Sigmoid colon (tissue), 6 donors: ENCODE measurements at regions not wholly inside any gene's neighbourhood (a gene's known extent, or its start where the extent isn't known, plus 50 kb on each side); places are given as distances from the start of the nearest gene placed in this dataset.

Experiments
- DNase-seq: peaks from one replicate; pipeline ENCODE4 v3.0.0-alpha.2; 2019
- H3K27ac ChIP-seq, 4 donors: fragments of 200-600 bp; sonication (generic); one replicate each; pipeline ENCODE4 v1.5.1; 2016 to 2019; ENCODE audit warnings: mild to moderate bottlenecking in 1 of 4
- H3K27me3 ChIP-seq, 3 donors: fragments of 200-600 bp; sonication (generic); one replicate each; pipeline ENCODE4 v1.5.1; 2019; ENCODE audit warnings: mild to moderate bottlenecking in 1 of 3
- H3K36me3 ChIP-seq, 4 donors: fragments of 200-600 bp; sonication (generic); one replicate each; pipeline ENCODE4 v1.5.1; 2016 to 2019
- H3K4me1 ChIP-seq, 4 donors: fragments of 200-600 bp; sonication (generic); one replicate each; pipeline ENCODE4 v1.5.1; 2017 to 2019
- H3K4me3 ChIP-seq, 4 donors: fragments of 200-600 bp; sonication (generic); one replicate each; pipeline ENCODE4 v1.5.1; 2017 to 2019; ENCODE audit warnings: mild to moderate bottlenecking in 2 of 4, moderate library complexity in 1 of 4
- H3K9me3 ChIP-seq, 4 donors: fragments of 200-600 bp in 3 of 4; sonication (generic) in 3 of 4; one replicate each; pipeline versions ENCODE4 v1.5.1 to v1.6.1; 2013 to 2019
- EP300 ChIP-seq, 4 donors: sonication (generic); formaldehyde crosslinking; IDR thresholded peaks; one replicate each; pipeline ENCODE4 v1.6.1; 2017; ENCODE audit warnings: antibody characterized with exemption in 4 of 4
- POLR2A ChIP-seq, 2 donors: fragments of 450-650 bp; IDR thresholded peaks; one replicate each; pipeline ENCODE4 v1.6.1; 2016; ENCODE audit warnings: antibody characterized with exemption in 2 of 2, mild to moderate bottlenecking in 2 of 2, moderate library complexity in 2 of 2
- POLR2AphosphoS5 ChIP-seq, 4 donors: sonication (generic); formaldehyde crosslinking; IDR thresholded peaks; one replicate each; pipeline ENCODE4 v1.6.1; 2017; ENCODE audit warnings: antibody characterized with exemption in 4 of 4
- WGBS, 2 donors: extraction: QIAGEN DNeasy Blood & Tissue Kit; methylation state at CpG; one replicate each; pipeline ENCODE4 v1.1.7; 2013; 5-methylcytosine and 5-hydroxymethylcytosine counted together
- intact Hi-C: fragments of 100-400 bp; cut with DNase I; formaldehyde crosslinking; loops from one replicate; pipeline ENCODE4 v1.15.1; 2023
- TF ChIP-seq, protein P1 (sequence below), 4 experiments: fragments of 450-650 bp in 3 of 4; fragments of 200-600 bp in 1 of 4; IDR thresholded peaks; one replicate each; pipeline ENCODE4 v1.5.1; 2016 to 2019; ENCODE audit warnings: antibody characterized with exemption in 4 of 4, mild to moderate bottlenecking in 3 of 4, moderate library complexity in 2 of 4
- donor health status: healthy with polysubstance abuse.
- donor health status: healthy.

DNA sequence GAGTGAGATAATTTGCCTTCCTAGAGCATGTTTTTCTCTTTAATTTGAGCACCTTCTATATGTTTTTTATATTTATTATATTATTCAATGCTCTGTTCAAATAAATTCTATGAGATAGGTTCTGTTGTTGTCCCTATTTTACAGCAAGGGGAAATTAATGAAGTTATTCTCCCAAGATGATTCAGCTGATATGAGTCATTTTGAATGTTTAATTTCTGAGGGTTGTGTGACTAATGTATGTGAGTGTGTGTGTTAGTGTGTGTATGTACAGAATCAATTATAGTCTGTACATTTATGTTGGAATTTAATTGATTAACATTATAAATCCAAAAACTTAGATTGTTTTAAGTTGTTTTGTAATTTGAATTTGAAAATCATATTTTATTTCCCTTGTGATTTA is 1536.7 kb upstream of the B3GALT2 start:
- Histone ChIP-seq H3K27me3 (no peaks in the 10 kb centered on the region), H3K4me3 (no peak overlapping the region), H3K9me3 (peaks cover 0 to 2% (median 0%) of the 10 kb centered on the region in 4 donors), H3K4me1 (peaks cover 0 to under 1% (median 0%) of the 10 kb centered on the region in 4 donors), H3K36me3 (no peaks in the 10 kb centered on the region), H3K27ac (no peak overlapping the region)
- TF ChIP-seq, protein P1, sequence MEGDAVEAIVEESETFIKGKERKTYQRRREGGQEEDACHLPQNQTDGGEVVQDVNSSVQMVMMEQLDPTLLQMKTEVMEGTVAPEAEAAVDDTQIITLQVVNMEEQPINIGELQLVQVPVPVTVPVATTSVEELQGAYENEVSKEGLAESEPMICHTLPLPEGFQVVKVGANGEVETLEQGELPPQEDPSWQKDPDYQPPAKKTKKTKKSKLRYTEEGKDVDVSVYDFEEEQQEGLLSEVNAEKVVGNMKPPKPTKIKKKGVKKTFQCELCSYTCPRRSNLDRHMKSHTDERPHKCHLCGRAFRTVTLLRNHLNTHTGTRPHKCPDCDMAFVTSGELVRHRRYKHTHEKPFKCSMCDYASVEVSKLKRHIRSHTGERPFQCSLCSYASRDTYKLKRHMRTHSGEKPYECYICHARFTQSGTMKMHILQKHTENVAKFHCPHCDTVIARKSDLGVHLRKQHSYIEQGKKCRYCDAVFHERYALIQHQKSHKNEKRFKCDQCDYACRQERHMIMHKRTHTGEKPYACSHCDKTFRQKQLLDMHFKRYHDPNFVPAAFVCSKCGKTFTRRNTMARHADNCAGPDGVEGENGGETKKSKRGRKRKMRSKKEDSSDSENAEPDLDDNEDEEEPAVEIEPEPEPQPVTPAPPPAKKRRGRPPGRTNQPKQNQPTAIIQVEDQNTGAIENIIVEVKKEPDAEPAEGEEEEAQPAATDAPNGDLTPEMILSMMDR (IDR thresholded peaks at IDR 0.05) = no peak
- no peak for TF ChIP-seq EP300 (IDR thresholded peaks at IDR 0.05)
- no peak for TF ChIP-seq POLR2AphosphoS5 (IDR thresholded peaks at IDR 0.05)
- no peak for TF ChIP-seq POLR2A (IDR thresholded peaks at IDR 0.05)
- DNase-seq = no peak
- intact Hi-C loops = no loop called here

DNA sequence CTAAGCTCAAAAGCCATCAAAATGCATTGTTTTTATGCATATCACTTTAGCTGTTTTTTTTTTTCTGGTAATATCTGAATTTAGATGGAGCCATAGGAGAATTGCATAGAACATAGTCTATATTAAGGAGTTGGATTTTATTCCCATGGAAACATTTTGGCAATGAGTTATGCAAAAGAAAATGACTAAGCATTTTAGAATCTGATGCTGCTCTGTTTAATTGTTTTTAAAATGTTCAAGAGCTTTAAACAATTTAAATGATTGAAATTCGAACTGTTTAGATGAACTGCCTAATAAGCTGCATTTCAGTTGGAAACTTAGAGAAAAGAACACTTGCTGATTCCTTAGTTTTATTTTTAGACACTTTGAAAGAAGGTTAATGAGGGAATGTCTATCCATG is 1531.5 kb upstream of the B3GALT2 start:
- intact Hi-C loops = no loop called here

DNA sequence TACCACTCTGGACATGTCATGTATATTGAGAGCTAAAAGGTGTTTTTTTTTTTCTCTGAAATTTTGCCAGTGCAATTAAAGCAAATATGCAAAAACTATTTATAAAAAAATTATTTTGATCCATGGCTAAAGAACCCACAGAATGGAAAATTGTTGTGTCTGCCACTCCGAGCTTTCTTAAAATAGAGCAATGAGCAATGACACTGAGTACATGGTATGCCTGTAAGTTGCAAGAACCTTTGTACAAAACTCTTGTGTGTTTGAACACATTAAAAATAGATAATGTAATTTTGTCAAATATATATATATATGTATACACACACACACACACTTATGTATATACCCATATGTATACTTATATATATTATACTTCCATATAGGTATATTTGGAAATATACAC is 1530.9 kb upstream of the B3GALT2 start:
- Histone ChIP-seq H3K9me3 (peaks cover 0 to 2% (median 0%) of the 10 kb centered on the region in 4 donors), H3K27me3 (no peaks in the 10 kb centered on the region), H3K27ac (no peak overlapping the region), H3K4me3 (no peak overlapping the region), H3K36me3 (no peaks in the 10 kb centered on the region), H3K4me1 (peaks cover 0 to 7% (median 0%) of the 10 kb centered on the region in 4 donors)
- DNase-seq = no peak
- intact Hi-C loops = no loop called here
- 75 to 92% methylated on average over 1 of the region's 1 CpG for WGBS, 2 donors
- TF ChIP-seq, protein P1 (IDR thresholded peaks at IDR 0.05) = no peak
- no peak for TF ChIP-seq POLR2AphosphoS5 (IDR thresholded peaks at IDR 0.05)

More for the DNA sequence above, 1531.5 kb upstream of the B3GALT2 start:
- no peak for DNase-seq
- no peak overlapping the region for H3K27ac ChIP-seq
- 55 to 62% methylated on average over 1 of the region's 1 CpG for WGBS, 2 donors
- H3K36me3 ChIP-seq = no peaks in the 10 kb centered on the region
- no peak for TF ChIP-seq POLR2AphosphoS5 (IDR thresholded peaks at IDR 0.05)
- TF ChIP-seq, protein P1 (IDR thresholded peaks at IDR 0.05) = no peak
- no peak for TF ChIP-seq POLR2A (IDR thresholded peaks at IDR 0.05)
- no peak for TF ChIP-seq EP300 (IDR thresholded peaks at IDR 0.05)
- no peak overlapping the region for H3K4me3 ChIP-seq
- H3K9me3 ChIP-seq = peaks cover 0 to 2% (median 0%) of the 10 kb centered on the region in 4 donors
- peaks cover 0 to 7% (median 0%) of the 10 kb centered on the region in 4 donors for H3K4me1 ChIP-seq
- no peaks in the 10 kb centered on the region for H3K27me3 ChIP-seq

DNA sequence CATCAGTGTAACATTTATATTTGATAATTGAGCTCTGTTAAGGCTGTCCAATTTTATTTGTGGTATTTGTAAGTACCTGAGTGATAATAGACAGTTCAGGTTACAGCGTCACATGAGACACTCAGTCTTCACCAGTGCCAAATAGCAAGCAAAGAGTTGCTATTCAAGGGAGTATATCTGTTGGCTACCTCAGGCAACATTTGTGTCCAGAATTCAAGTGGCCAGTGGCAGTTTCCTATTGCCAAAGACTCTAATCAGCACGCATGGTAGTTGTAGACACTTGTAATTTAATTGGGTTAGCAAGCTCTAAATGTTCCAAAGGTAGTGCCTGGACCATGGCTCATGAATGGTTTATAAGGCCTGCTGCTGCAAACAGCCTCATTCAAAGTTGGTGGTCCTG is 1524.3 kb upstream of the B3GALT2 start:
- DNase-seq = no peak
- no peak overlapping the region for H3K27ac ChIP-seq
- H3K27me3 ChIP-seq = no peaks in the 10 kb centered on the region
- 92 to 93% methylated on average over 2 of the region's 2 CpGs for WGBS, 2 donors
- H3K4me1 ChIP-seq = no peaks in the 10 kb centered on the region
- no peaks in the 10 kb centered on the region for H3K36me3 ChIP-seq
- no peaks in the 10 kb centered on the region for H3K9me3 ChIP-seq
- TF ChIP-seq POLR2AphosphoS5 (IDR thresholded peaks at IDR 0.05) (no peak), POLR2A (IDR thresholded peaks at IDR 0.05) (no peak), EP300 (IDR thresholded peaks at IDR 0.05) (no peak)
- TF ChIP-seq, protein P1 (IDR thresholded peaks at IDR 0.05) = no peak
- H3K4me3 ChIP-seq = no peak overlapping the region
- intact Hi-C loops = no loop called here

DNA sequence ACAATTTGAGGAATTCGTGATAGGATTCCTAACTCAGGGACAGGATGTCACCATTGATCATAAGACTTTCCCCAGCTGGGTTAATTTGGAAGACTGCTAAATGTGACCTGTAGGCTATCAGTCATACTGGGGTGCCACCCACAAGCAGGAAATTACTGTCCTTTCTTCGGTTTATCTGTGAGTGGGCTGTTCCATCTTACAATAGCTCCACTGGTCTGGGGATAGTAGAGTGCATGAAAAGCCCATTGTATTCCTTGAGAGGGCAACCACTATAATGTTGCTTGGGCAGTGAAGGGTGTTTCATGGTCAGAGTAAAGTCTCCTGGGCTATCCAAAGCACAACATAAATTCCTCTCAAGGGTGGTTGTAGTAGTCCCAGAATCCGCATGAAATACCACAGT is 1523.0 kb upstream of the B3GALT2 start:
- Histone ChIP-seq H3K4me1 (no peaks in the 10 kb centered on the region), H3K4me3 (no peak overlapping the region), H3K36me3 (no peaks in the 10 kb centered on the region), H3K9me3 (no peaks in the 10 kb centered on the region), H3K27me3 (no peaks in the 10 kb centered on the region), H3K27ac (no peak overlapping the region)
- no peak for DNase-seq
- intact Hi-C loops = no loop called here
- TF ChIP-seq POLR2AphosphoS5 (IDR thresholded peaks at IDR 0.05) (no peak), POLR2A (IDR thresholded peaks at IDR 0.05) (no peak), EP300 (IDR thresholded peaks at IDR 0.05) (no peak)
- TF ChIP-seq, protein P1 (IDR thresholded peaks at IDR 0.05) = no peak
- WGBS, 2 donors = 60 to 85% methylated on average over 3 of the region's 3 CpGs
